Tibial nerve (tissue), 4 donors: ENCODE measurements at regions not wholly inside any gene's neighbourhood (a gene's known extent, or its start where the extent isn't known, plus 50 kb on each side); places are given as distances from the start of the nearest gene placed in this dataset.

Source experiments
- CTCF ChIP-seq, 5 experiments: fragments of 200-600 bp in 3 of 5; fragments of 450-650 bp in 2 of 5; sonication (generic) in 3 of 5; IDR thresholded peaks; one replicate each; pipeline ENCODE4 v1.5.1; 2016 to 2019; ENCODE audit warnings: antibody characterized with exemption in 5 of 5, mild to moderate bottlenecking in 3 of 5, moderate library complexity in 2 of 5
- EP300 ChIP-seq, 2 donors: sonication (generic); formaldehyde crosslinking; IDR thresholded peaks; one replicate each; pipeline ENCODE4 v1.6.1; 2017; ENCODE audit warnings: antibody characterized with exemption in 2 of 2, mild to moderate bottlenecking in 1 of 2

GRCh38 chr13:111604097-111604496 is 283.7 kb downstream of the TEX29 start:
- TF ChIP-seq CTCF (IDR thresholded peaks at IDR 0.05) (no peak), EP300 (IDR thresholded peaks at IDR 0.05) (no peak)
